H1 (cell line): ENCODE measurements at regions not wholly inside any gene's neighbourhood (a gene's known extent, or its start where the extent isn't known, plus 50 kb on each side); places are given as distances from the start of the nearest gene placed in this dataset.

Source experiments
- CTCF ChIA-PET: fragments of 300-600 bp; sonication (Branson Sonifier 250); formaldehyde crosslinking; loops from one replicate; lab custom pipeline; 2021; ENCODE audit not compliant: partially characterized antibody; lab: Charles Lee
- POLR2A ChIA-PET: fragments of 300-600 bp; sonication (Branson Sonifier 250); formaldehyde crosslinking; loops from one replicate; lab custom pipeline; 2021; ENCODE audit warnings: inconsistent platforms; ENCODE audit not compliant: partially characterized antibody; lab: Charles Lee
- DNase-seq, 2 experiments: peaks; one replicate each; pipeline versions ENCODE4 v3.0.0 to v3.0.0-alpha.2; 2010 to 2022; ENCODE audit warnings: low spot score in 2 of 2, low read depth in 1 of 2, mixed read lengths in 1 of 2
- FAIRE-seq: peaks from 2 replicates; lab custom pipeline; 2011; peaks lifted over from hg19 to GRCh38; lab: Jason Lieb, UNC
- H2AFZ ChIP-seq: 2 replicates; pipeline ENCODE4 v1.8.1; 2012; ENCODE audit warnings: low read length, inconsistent platforms
- H2AK5ac ChIP-seq: 2 replicates; pipeline ENCODE4 v1.6.1; 2013; ENCODE audit warnings: low read depth, low read length
- H2BK120ac ChIP-seq: replicated peaks from 2 replicates; pipeline ENCODE3; 2013; ENCODE audit warnings: low read depth, low read length, inconsistent platforms
- H2BK12ac ChIP-seq: 2 replicates; pipeline ENCODE4 v1.6.1; 2013; ENCODE audit warnings: low read depth, low read length
- H2BK15ac ChIP-seq: 2 replicates; pipeline ENCODE4 v1.6.1; 2013; ENCODE audit warnings: low read length
- H2BK20ac ChIP-seq: 2 replicates; pipeline ENCODE4 v1.6.1; 2013; ENCODE audit warnings: low read length
- H2BK5ac ChIP-seq: 2 replicates; pipeline ENCODE4 v1.6.1; 2013; ENCODE audit warnings: low read depth, low read length
- H3K14ac ChIP-seq: 2 replicates; pipeline ENCODE4 v1.6.1; 2013; ENCODE audit warnings: inconsistent platforms; ENCODE audit not compliant: insufficient read length
- H3K18ac ChIP-seq: 2 replicates; pipeline ENCODE4 v1.6.1; 2013; ENCODE audit warnings: low read length; ENCODE audit errors: extremely low read depth
- H3K23ac ChIP-seq: 2 replicates; pipeline ENCODE4 v1.6.1; 2013; ENCODE audit warnings: inconsistent platforms; ENCODE audit not compliant: insufficient read length
- H3K23me2 ChIP-seq: 2 replicates; pipeline ENCODE4 v1.6.1; 2013; ENCODE audit warnings: low read depth, low read length
- H3K27ac ChIP-seq: 2 replicates; pipeline ENCODE4 v1.6.1; 2011; ENCODE audit warnings: low read depth, low read length, inconsistent platforms
- H3K27me3 ChIP-seq, 4 experiments: replicated peaks in 1 of 4; 1 replicate in 1 of 4; 2 replicates in 3 of 4; pipeline versions ENCODE4 v1.6.1 to v1.8.1; 2011 to 2013; ENCODE audit warnings: low read length in 3 of 4, mild to moderate bottlenecking in 3 of 4, inconsistent platforms in 2 of 4, mixed read lengths in 2 of 4, moderate library complexity in 1 of 4; ENCODE audit not compliant: control insufficient read depth in 3 of 4, insufficient read depth in 3 of 4; ENCODE audit errors: extremely low read depth in 1 of 4
- H3K36me3 ChIP-seq, 4 experiments: 2 replicates each; pipeline versions ENCODE4 v1.6.1 to v1.8.1; 2011 to 2013; ENCODE audit warnings: mild to moderate bottlenecking in 4 of 4, low read length in 3 of 4, moderate library complexity in 2 of 4, control low read depth in 1 of 4, inconsistent platforms in 1 of 4; ENCODE audit not compliant: insufficient read depth in 4 of 4, control insufficient read depth in 2 of 4
- H3K4ac ChIP-seq: replicated peaks from 2 replicates; pipeline ENCODE3; 2013; ENCODE audit warnings: low read length, low read depth, mixed read lengths, inconsistent platforms; ENCODE audit not compliant: insufficient read length
- H3K4me1 ChIP-seq, 4 experiments: replicated peaks in 1 of 4; 1 replicate in 1 of 4; 2 replicates in 3 of 4; pipeline versions ENCODE4 v1.6.1 to v1.8.1; 2011 to 2013; ENCODE audit warnings: low read length in 3 of 4, inconsistent platforms in 2 of 4, mixed read lengths in 1 of 4; ENCODE audit not compliant: insufficient read depth in 4 of 4, control insufficient read depth in 3 of 4
- H3K4me2 ChIP-seq, 2 experiments: 2 replicates each; pipeline versions ENCODE4 v1.6.1 to v1.8.1; 2011 to 2013; ENCODE audit warnings: low read depth in 2 of 2, low read length in 2 of 2, control low read depth in 1 of 2, inconsistent platforms in 1 of 2, mild to moderate bottlenecking in 1 of 2; ENCODE audit not compliant: insufficient read depth in 1 of 2
- H3K4me3 ChIP-seq, 4 experiments: fragments of 200-600, 300-600 bp in 1 of 4; sonication (generic), shearing (Covaris generic), sonication (Bioruptor Twin) in 1 of 4; 2 replicates each; pipeline versions ENCODE4 v1.5.1 to v1.8.1; 2011 to 2016; ENCODE audit warnings: low read length in 4 of 4, low read depth in 3 of 4, control low read depth in 2 of 4, inconsistent platforms in 2 of 4, mild to moderate bottlenecking in 2 of 4, mixed read lengths in 1 of 4, moderate library complexity in 1 of 4; ENCODE audit not compliant: insufficient read depth in 2 of 4; ENCODE audit errors: extremely low read depth in 1 of 4
- H3K56ac ChIP-seq: replicated peaks from 2 replicates; pipeline ENCODE3; 2013; ENCODE audit warnings: low read depth, mild to moderate bottlenecking, mixed read lengths, low read length, inconsistent platforms; ENCODE audit not compliant: insufficient read length
- H3K79me1 ChIP-seq: 2 replicates; pipeline ENCODE4 v1.6.1; 2013; ENCODE audit warnings: low read depth, low read length, control low read depth
- H3K79me2 ChIP-seq, 2 experiments: 2 replicates each; pipeline versions ENCODE4 v1.6.1 to v1.8.1; 2012 to 2013; ENCODE audit warnings: low read length in 2 of 2, mild to moderate bottlenecking in 2 of 2, inconsistent platforms in 1 of 2; ENCODE audit not compliant: insufficient read depth in 2 of 2, control insufficient read depth in 1 of 2
- H3K9ac ChIP-seq, 4 experiments: replicated peaks in 1 of 4; 1 replicate in 1 of 4; 2 replicates in 3 of 4; pipeline versions ENCODE4 v1.6.1 to v1.8.1; 2011 to 2013; ENCODE audit warnings: low read depth in 3 of 4, low read length in 3 of 4, control low read depth in 2 of 4, mild to moderate bottlenecking in 2 of 4, moderate library complexity in 2 of 4, inconsistent platforms in 1 of 4; ENCODE audit errors: extremely low read depth in 1 of 4
- H3K9me3 ChIP-seq, 2 experiments: 2 replicates each; pipeline versions ENCODE4 v1.6.1 to v1.8.1; 2012 to 2013; ENCODE audit warnings: mild to moderate bottlenecking in 2 of 2, moderate library complexity in 2 of 2, control low read depth in 1 of 2, inconsistent platforms in 1 of 2, low read depth in 1 of 2, low read length in 1 of 2, mixed read lengths in 1 of 2; ENCODE audit not compliant: insufficient read depth in 2 of 2
- H4K20me1 ChIP-seq, 2 experiments: replicated peaks in 1 of 2; 2 replicates each; pipeline versions ENCODE3 to v1.8.1; 2011 to 2013; ENCODE audit warnings: inconsistent platforms in 2 of 2, low read length in 2 of 2, mild to moderate bottlenecking in 1 of 2; ENCODE audit not compliant: insufficient read depth in 2 of 2, control insufficient read depth in 1 of 2
- H4K5ac ChIP-seq: 2 replicates; pipeline ENCODE4 v1.6.1; 2013; ENCODE audit warnings: low read length, low read depth, mixed read lengths, inconsistent platforms; ENCODE audit not compliant: insufficient read length
- H4K8ac ChIP-seq: 2 replicates; pipeline ENCODE4 v1.8.0; 2013; ENCODE audit warnings: mild to moderate bottlenecking, moderate library complexity, low read length, inconsistent platforms; ENCODE audit not compliant: insufficient read depth; ENCODE audit errors: extremely low read depth
- H4K91ac ChIP-seq: replicated peaks from 2 replicates; pipeline ENCODE3; 2013; ENCODE audit warnings: low read length, mixed read lengths, inconsistent platforms; ENCODE audit not compliant: insufficient read length
- KDM1A ChIP-seq: fragments of 200-600, 300-600 bp; sonication (generic); IDR thresholded peaks from 2 replicates; pipeline ENCODE4 v1.7.1; 2016; ENCODE audit warnings: mild to moderate bottlenecking, low read length, borderline replicate concordance
- KDM4A ChIP-seq: IDR thresholded peaks from one replicate; pipeline ENCODE4 v1.7.1; 2012; ENCODE audit warnings: low read depth, mild to moderate bottlenecking, moderate library complexity, low read length, inconsistent platforms; ENCODE audit not compliant: severe bottlenecking
- NANOG ChIP-seq: IDR thresholded peaks from 2 replicates; pipeline ENCODE4 v1.6.1; 2011; ENCODE audit warnings: low read length, low read depth, mild to moderate bottlenecking, inconsistent platforms; ENCODE audit not compliant: insufficient read depth, poor library complexity, severe bottlenecking
- RAD21 ChIP-seq, 2 experiments: IDR thresholded peaks in 1 of 2; conservative IDR thresholded peaks in 1 of 2; 2 replicates each; pipeline ENCODE4 v1.6.1; 2011; ENCODE audit warnings: low read depth in 2 of 2, low read length in 2 of 2, improper control_type of control experiment in 1 of 2, inconsistent platforms in 1 of 2, mild to moderate bottlenecking in 1 of 2, moderate library complexity in 1 of 2
- WGBS, 2 experiments: shearing (Covaris generic) in 1 of 2; methylation state at CpG; one replicate each; pipeline versions ENCODE4 v1.1.6 to v1.1.7; 2013 to 2015; ENCODE audit warnings: low lambda C conversion rate in 2 of 2, mixed read lengths in 2 of 2, inconsistent platforms in 1 of 2, low coverage in 1 of 2, missing lambda C conversion rate in 1 of 2; ENCODE audit not compliant: insufficient replicate concordance in 2 of 2, insufficient coverage in 1 of 2, insufficient read length in 1 of 2; ENCODE audit errors: extremely low coverage in 1 of 2, missing lambda C conversion rate in 1 of 2; 5-methylcytosine and 5-hydroxymethylcytosine counted together
- TF ChIP-seq, protein P1 (sequence below), 3 experiments: IDR thresholded peaks; 1 replicate in 2 of 3; 2 replicates in 1 of 3; pipeline versions ENCODE4 v1.5.1 to v1.6.1; 2011; ENCODE audit warnings: low read length in 3 of 3, mild to moderate bottlenecking in 3 of 3, inconsistent platforms in 2 of 3, low read depth in 1 of 3, moderate library complexity in 1 of 3; ENCODE audit not compliant: insufficient read depth in 1 of 3; ENCODE audit errors: control extremely low read depth in 1 of 3

DNA sequence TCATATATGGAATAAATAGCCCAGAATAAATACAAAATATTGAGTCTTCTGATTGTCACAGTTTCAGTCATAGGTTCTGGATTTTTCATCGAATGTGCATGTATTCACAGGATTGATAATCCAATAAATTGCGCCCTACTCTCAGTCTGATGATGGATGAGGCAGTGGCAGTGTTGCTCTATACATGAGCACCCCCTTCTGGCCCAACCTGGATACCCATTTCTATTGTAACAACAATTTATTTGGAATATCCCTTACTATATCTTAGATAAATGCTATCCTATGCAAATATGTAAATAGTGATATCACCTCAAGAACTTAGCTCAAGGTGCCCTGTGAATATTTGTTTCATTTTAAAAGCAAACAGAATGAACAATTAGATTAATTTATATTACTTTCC, 733.7 kb upstream of the PABPC4L start:
- CTCF ChIA-PET = interaction anchor here (0.8 to 1.7 kb wide), 9 partner anchors 12 to 1789 kb away, joined by 3 to 7 read pairs (median 3); no protein-coding TSS in a partner anchor
- H3K4ac ChIP-seq = no peak overlapping the region
- no peaks in the 10 kb centered on the region for H3K27me3 ChIP-seq

More for the DNA sequence above, 733.7 kb upstream of the PABPC4L start:
- Histone ChIP-seq H3K18ac (no peak overlapping the region), H3K9me3 (no peaks in the 10 kb centered on the region), H2BK15ac (no peak overlapping the region), H2BK120ac (no peak overlapping the region), H4K8ac (no peak overlapping the region), H3K14ac (no peak overlapping the region), H3K36me3 (no peaks in the 10 kb centered on the region), H3K23me2 (no peaks in the 10 kb centered on the region), H2AK5ac (no peak overlapping the region), H4K5ac (no peak overlapping the region), H4K91ac (no peak overlapping the region), H3K23ac (no peak overlapping the region), H2BK5ac (no peak overlapping the region), H3K79me2 (no peaks in the 10 kb centered on the region), H3K9ac (no peak overlapping the region), H2AFZ (no peak overlapping the region), H3K4me3 (no peak overlapping the region), H3K4me2 (no peak overlapping the region), H3K56ac (no peak overlapping the region), H3K79me1 (no peaks in the 10 kb centered on the region), H2BK20ac (no peak overlapping the region), H4K20me1 (no peaks in the 10 kb centered on the region), H3K4me1 (peaks cover 0 to 3% (median 0%) of the 10 kb centered on the region in 4 experiments; a peak in 2 of 7 replicates), H3K27ac (no peak overlapping the region), H2BK12ac (no peak overlapping the region)
- 67% methylated on average over 2 of the region's 2 CpGs; no CpG with 5 or more reads in 1 of the 2 experiments for WGBS, 2 experiments
- no peak for TF ChIP-seq NANOG
- no peak for TF ChIP-seq KDM1A
- TF ChIP-seq, protein P1, sequence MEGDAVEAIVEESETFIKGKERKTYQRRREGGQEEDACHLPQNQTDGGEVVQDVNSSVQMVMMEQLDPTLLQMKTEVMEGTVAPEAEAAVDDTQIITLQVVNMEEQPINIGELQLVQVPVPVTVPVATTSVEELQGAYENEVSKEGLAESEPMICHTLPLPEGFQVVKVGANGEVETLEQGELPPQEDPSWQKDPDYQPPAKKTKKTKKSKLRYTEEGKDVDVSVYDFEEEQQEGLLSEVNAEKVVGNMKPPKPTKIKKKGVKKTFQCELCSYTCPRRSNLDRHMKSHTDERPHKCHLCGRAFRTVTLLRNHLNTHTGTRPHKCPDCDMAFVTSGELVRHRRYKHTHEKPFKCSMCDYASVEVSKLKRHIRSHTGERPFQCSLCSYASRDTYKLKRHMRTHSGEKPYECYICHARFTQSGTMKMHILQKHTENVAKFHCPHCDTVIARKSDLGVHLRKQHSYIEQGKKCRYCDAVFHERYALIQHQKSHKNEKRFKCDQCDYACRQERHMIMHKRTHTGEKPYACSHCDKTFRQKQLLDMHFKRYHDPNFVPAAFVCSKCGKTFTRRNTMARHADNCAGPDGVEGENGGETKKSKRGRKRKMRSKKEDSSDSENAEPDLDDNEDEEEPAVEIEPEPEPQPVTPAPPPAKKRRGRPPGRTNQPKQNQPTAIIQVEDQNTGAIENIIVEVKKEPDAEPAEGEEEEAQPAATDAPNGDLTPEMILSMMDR (IDR thresholded peaks at IDR 0.05; ENCODE audit: control extremely low read depth in 1 of 3, insufficient read depth in 1 of 3, low read depth in 1 of 3, low read length in 3 of 3) = peak in 2 of 3 experiments; percentile 57 to 61; a peak in 3 of 4 replicates
- no peak for TF ChIP-seq KDM4A
- peak; percentile 89 to 92 for TF ChIP-seq RAD21 (IDR thresholded peaks at IDR 0.05 in 1 of 2, conservative IDR thresholded peaks at IDR 0.05 in 1 of 2; ENCODE audit: low read depth in 2 of 2, low read length in 2 of 2)
- FAIRE-seq (peak; percentile 68), DNase-seq (peak in 1 of 2 experiments; percentile 59)
- POLR2A ChIA-PET = no interaction called here
